IPS DF 4.7 (cell line): ENCODE measurements at regions not wholly inside any gene's neighbourhood (a gene's known extent, or its start where the extent isn't known, plus 50 kb on each side); places are given as distances from the start of the nearest gene placed in this dataset.

ENCODE experiments used
- DNase-seq: peaks from one replicate; pipeline ENCODE4 v3.0.0-alpha.2; 2013; ENCODE audit warnings: low spot score; ENCODE audit errors: extremely low read depth

DNA sequence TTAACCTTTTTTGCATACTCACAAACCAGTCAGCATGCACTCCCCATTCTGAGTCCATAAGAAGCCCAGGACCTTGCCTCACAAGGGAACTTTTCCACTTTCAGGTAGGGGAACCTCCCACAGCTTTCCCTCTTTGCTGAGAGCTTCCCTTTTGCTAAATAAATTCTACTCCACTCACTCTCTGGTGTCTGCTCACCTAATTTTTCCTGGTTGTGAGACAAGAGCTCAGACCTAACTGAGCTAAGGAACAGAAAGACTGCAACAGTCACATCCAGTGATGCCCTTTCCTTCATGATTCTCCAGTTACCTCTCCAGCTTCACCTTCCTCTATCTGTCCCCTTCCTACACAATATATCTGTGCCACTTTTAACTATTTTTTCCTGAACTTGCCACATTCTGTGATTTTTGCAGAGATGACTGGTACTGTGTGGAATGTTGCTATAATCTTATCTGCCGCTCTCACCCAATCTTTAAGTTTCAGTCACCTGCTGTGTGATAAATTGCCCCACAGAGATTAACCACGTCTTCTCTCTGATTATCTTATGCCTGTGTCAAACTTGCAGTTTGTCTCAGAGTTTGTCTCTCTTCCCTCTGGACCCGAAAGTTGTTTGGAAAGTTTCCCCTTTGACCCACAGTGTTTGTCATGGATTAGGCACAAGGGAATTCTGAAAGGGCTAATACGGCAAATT lies 737.1 kb upstream of the FLRT2 start:
- DNase-seq = no peak

GRCh38 chr14:84797326-84797725 lies 732.6 kb upstream of the FLRT2 start:
- no peak for DNase-seq

GRCh38 chr14:84804468-84804867 lies 725.5 kb upstream of the FLRT2 start:
- DNase-seq = no peak

- DNase-seq = no peak
Measured at GRCh38 chr14:84804895-84805294, 725.0 kb upstream of the FLRT2 start.

GRCh38 chr14:84806181-84806580 lies 723.8 kb upstream of the FLRT2 start:
- DNase-seq = no peak

DNA sequence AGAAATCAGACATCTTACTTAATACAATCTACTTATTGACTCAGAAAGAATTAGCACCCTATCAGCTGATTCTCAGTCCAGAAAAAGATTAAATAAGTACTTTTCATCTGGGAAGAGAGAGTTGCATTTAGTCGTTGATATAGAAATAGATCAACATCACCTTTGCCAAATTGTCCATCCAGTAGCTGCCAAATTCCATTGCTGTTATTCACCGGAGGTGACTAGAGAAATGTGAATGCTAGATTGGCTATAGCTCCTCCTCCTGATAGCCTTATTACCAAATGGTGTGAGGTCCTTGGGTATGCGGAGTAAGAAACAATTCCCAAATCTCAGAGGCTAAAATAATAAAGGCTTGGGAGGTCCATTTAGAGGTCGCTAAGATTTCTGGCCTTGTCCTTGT lies 723.3 kb upstream of the FLRT2 start:
- no peak for DNase-seq

DNA sequence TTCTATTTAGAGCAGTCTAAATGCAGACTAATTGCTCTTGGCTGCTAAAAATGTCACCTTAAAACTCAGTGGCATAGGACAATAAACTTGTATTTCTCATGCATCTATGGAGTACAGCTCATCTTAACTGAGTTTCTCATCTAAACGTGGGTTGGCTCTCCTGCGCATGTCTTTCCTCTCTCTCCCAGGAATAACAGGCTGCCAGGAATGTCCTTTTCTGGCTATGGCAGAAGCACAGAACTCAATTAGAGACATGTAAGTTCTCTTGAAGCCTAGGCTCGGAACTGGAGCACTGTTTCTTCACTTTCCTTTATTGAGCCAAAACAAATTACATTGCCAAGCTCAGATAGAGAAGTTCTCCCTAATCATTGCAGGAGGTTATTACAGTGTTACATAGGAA lies 722.3 kb upstream of the FLRT2 start:
- no peak for DNase-seq

GRCh38 chr14:84809158-84809557 lies 720.8 kb upstream of the FLRT2 start:
- no peak for DNase-seq

GRCh38 chr14:84814391-84814790 lies 715.6 kb upstream of the FLRT2 start:
- DNase-seq = no peak

- no peak for DNase-seq
Measured at GRCh38 chr14:84819528-84819927, 710.4 kb upstream of the FLRT2 start.

GRCh38 chr14:84825481-84826251 lies 704.3 kb upstream of the FLRT2 start:
- no peak for DNase-seq

GRCh38 chr14:84826294-84826693 lies 703.6 kb upstream of the FLRT2 start:
- DNase-seq = no peak

DNA sequence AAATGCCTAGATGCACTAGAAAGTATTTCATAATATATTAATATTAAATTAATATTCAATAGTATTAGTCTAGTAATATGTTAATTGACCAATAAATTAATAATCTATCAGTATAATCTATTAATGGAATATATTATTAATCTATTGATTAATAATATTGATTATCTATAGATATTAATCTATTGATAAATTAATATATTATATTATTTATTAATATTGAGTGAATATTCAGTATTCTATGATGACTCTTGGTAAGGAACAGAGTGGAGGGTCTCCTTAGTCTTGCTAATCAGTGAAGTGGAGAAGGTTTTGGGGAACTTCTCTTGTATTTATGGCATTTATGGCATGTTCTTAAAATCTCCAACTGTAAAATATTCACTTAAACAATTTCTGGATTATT lies 679.3 kb upstream of the FLRT2 start:
- no peak for DNase-seq

DNA sequence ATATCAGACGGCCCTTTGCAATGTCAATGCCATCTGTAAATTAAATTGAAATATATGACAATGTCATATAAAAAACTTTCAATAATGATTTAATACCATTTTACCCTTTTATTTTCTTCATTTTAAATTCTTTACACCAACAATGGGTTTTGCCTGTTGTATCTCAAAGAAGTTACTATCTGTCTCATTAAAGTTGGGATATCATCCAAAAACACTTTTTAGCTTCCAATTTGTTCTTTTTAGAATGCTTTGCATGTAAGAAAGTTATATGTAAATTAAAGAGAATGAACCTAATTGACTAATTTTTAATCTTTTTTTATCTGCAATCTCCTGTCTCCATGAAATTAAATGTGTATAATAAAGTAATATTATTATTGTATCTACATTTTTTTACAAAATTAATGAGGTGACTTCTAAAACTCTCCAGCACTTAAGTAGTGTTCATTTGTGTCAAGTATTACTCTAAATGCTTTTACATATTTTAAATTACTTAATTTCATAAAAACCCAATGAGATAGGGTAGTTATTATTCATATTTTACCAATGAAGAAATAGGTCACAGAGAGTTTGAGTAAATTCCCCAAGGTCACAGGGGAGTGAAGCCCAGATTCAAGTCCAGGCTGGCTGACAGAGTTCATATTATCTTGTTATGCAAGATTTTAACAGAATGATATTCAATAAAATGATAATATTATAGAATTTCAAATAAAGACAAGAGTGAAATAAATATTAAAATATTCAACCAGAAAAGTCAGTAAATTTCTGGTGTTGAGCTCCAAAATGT lies 673.0 kb upstream of the FLRT2 start:
- DNase-seq = no peak

- DNase-seq = no peak
Measured at GRCh38 chr14:84857571-84857970, 672.4 kb upstream of the FLRT2 start.

DNA sequence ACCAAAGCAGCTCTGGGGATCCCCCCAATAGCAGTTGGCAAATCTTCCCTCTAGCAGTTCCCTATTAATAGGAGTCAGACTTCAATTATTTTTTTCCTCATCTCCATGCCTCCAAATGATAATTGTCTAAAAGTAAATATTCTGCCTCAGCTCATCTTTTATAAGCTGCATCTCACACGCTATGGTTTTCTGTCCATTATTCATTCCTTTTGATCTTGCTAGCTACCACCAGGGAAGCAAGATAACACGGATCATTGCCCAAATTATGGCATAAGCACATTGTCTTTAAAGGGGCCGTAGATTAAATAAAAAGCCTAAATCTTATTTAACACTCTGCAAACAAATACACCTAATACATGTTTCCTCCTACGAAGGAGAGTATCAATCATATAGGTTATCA lies 670.8 kb upstream of the FLRT2 start:
- no peak for DNase-seq

- no peak for DNase-seq
Measured at GRCh38 chr14:84864548-84865271, 665.2 kb upstream of the FLRT2 start.

DNA sequence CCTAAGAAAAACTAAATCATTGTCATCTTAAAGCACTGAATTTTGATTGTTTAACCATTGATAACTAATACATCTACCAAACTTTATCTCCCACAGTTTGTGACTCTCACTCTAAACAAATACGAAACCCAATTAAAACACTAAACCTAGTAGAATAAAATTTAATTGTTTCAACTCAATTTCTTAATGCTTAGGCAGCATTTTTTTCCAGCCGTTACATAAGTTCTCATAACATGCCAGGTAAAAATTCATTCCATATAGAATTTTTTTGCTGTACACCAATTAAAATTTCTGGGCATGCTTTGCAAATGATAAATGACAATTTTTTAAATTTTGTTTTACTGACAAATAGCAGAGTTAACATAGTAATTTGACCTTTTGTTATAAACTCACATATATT lies 658.2 kb upstream of the FLRT2 start:
- DNase-seq = no peak

- DNase-seq = no peak
Measured at GRCh38 chr14:84874436-84874835, 655.5 kb upstream of the FLRT2 start.

DNA sequence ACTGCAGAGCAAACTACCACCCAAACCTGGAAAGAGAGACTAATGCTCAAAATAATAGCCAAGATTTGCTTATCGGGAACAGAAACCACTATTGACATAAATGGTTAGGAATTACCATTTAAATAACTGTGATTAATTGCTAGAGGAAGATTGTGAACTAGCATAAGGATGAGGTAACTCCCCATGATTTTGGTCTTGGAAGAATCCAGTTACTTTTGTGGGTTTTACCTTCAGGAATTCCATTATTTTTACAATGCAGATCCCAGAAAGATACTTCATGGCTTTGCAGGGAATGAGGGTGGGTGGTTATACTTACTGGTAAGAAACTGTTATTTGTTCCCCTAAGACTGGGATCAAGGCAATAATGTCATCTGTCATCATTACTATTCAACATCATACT lies 652.9 kb upstream of the FLRT2 start:
- no peak for DNase-seq

DNA sequence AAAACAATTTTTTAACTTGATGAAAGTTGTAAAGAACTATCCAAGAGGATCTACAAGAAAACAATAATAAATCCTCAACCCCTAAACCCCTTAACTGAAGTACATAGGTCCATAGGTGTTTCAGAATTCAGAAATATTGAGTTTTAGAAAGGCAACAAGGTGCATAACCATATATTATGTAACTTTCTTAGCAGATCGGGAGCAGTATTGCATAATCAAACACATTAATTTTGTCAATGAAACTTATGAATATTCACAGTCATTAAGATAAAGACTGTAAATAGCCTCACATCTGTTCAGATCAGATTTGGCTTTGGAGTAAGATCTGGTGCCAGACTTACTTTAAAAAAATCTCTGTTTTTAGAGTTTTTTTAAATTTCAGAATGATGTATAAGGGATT lies 647.1 kb upstream of the FLRT2 start:
- DNase-seq = no peak

GRCh38 chr14:84885061-84885460 lies 644.9 kb upstream of the FLRT2 start:
- no peak for DNase-seq
